DMS153 treated with DMSO at 0.1 percent for 48 hours (cell line): ENCODE measurements at regions not wholly inside any gene's neighbourhood (a gene's known extent, or its start where the extent isn't known, plus 50 kb on each side); places are given as distances from the start of the nearest gene placed in this dataset.
"Not testable (repeated sequence)": the region's sequence is repeated elsewhere in the genome, so short reads cannot be mapped to it uniquely, and the experiment has no call there.

Experiments
- DNase-seq: peaks from one replicate; lab custom pipeline; 2025; ENCODE audit not compliant: unreplicated experiment; lab: John Stamatoyannopoulos, UW

GRCh38 chr2:199570934-199571333, 113.2 kb upstream of the SATB2 start:
- no peak for DNase-seq

DNA sequence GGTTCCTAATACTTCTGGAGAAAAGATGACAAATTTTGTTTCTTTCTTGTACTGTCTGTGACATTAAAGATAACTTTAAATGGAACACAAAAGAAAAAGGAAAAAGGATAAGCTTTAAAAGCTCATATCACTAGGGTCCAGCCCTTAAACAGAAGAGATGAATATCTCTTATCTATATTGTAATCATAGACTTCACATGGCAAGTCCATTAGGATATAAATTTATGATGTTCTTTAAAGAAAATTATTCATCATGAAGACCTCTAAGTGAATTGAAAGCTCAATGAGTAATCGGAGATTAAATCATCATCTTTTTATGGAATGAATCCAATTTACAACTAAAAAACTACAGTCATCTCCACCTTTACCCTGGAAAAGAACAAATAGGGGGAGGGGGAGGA, 111.6 kb upstream of the SATB2 start:
- no peak for DNase-seq

DNA sequence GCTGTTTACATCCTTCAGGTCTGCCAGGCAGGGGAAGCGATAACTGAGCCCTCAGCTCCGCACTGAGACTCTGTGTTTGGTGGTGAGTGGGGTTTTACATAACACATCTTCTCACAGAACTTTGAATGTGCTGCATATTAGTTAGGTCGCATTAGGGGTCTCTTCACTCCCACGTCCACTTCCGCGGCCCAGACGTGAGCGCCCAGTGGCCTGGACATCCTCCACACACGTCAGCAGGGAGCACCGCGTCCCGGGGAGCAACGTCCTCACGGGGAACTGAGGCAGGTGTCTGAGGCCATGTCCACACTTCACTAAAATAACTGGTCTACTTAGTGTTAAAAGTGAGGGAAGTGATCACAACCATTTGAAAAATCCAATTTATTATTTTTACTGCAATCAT, 100.4 kb upstream of the SATB2 start:
- DNase-seq, result no peak

- no peak for DNase-seq
Measured at GRCh38 chr2:199556527-199557285, 99.0 kb upstream of the SATB2 start.

- DNase-seq, result no peak
Measured at GRCh38 chr2:199554026-199554425, 96.3 kb upstream of the SATB2 start.

GRCh38 chr2:199552141-199552540, 94.4 kb upstream of the SATB2 start:
- DNase-seq, result no peak

DNA sequence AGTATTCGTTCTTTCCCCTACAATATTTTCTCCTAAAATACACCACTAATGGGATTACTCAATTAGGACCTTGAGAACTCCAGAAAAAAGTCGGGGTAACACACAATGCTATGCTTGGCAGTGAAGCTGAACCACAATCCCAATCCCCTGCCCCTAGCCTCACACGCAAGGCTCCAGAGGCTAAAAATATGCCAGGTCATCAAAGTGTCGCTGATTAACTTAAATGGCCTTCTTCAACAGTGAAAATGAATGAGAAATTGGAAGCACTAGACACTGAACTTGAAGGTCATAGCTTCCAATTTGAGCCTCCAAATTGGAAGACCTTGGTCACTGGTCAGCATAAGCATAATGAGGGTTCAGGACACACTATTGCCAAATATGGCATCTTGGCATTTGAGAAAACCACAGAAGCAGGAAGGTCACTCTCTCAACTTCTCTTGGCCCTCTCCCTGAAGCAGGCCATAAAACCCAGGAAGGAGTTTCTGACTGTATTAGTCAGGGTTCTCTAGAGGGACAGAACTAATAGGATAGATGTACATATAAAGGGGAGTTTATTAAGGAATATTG, 86.0 kb upstream of the SATB2 start:
- no peak for DNase-seq

GRCh38 chr2:199535445-199536177, 77.9 kb upstream of the SATB2 start:
- DNase-seq, result no peak

DNA sequence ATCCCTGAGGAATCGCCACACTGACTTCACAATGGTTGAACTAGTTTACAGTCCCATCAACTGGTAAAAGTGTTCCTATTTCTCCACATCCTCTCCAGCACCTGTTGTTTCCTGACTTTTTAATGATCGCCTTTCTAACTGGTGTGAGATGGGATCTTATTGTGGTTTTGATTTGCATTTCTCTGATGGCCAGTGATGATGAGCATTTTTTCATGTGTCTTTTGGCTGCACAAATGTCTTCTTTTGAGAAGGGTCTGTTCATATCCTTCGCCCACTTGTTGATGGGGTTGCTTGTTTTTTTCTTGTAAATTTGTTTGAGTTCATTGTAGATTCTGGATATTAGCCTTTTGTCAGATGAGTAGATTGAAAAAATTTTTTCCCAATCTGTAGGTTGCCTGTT, 76.1 kb upstream of the SATB2 start:
- DNase-seq, result not testable (repeated sequence)

- no peak for DNase-seq
Measured at GRCh38 chr2:199527071-199527470, 69.3 kb upstream of the SATB2 start.

- no peak for DNase-seq
Measured at GRCh38 chr2:199524689-199525574, 67.2 kb upstream of the SATB2 start.

- DNase-seq, result no peak
Measured at GRCh38 chr2:199509403-199509802, 51.7 kb upstream of the SATB2 start.
